Keratinocyte (primary cell): ENCODE measurements at regions not wholly inside any gene's neighbourhood (a gene's known extent, or its start where the extent isn't known, plus 50 kb on each side); places are given as distances from the start of the nearest gene placed in this dataset.

ENCODE experiments used
- DNase-seq: peaks from one replicate; pipeline ENCODE4 v3.0.0-alpha.2; 2011; ENCODE audit warnings: low read depth, missing footprints, low spot score
- FAIRE-seq: peaks from 2 replicates; lab custom pipeline; 2011; peaks lifted over from hg19 to GRCh38; lab: Jason Lieb, UNC
- H2AFZ ChIP-seq: 2 replicates; pipeline ENCODE4 v1.6.0; 2012; ENCODE audit warnings: low read length, control low read depth, inconsistent platforms; ENCODE audit not compliant: control insufficient read depth
- H3K27ac ChIP-seq: 2 replicates; pipeline ENCODE4 v1.5.1; 2011; ENCODE audit warnings: low read length; ENCODE audit not compliant: control insufficient read depth, insufficient read depth
- H3K27me3 ChIP-seq: 3 replicates; pipeline ENCODE4 v1.6.0; 2011; ENCODE audit warnings: low read length; ENCODE audit not compliant: control insufficient read depth, insufficient read depth; ENCODE audit errors: extremely low read depth
- H3K36me3 ChIP-seq, 2 experiments: 2 replicates in 1 of 2; 3 replicates in 1 of 2; pipeline ENCODE4 v1.5.1; 2011; ENCODE audit warnings: low read length in 2 of 2, mild to moderate bottlenecking in 1 of 2; ENCODE audit not compliant: control insufficient read depth in 2 of 2, insufficient read depth in 2 of 2; ENCODE audit errors: extremely low read depth in 1 of 2
- H3K4me1 ChIP-seq: 3 replicates; pipeline ENCODE4 v1.5.1; 2011; ENCODE audit warnings: low read length; ENCODE audit not compliant: control insufficient read depth, insufficient read depth; ENCODE audit errors: extremely low read depth
- H3K4me2 ChIP-seq: 3 replicates; pipeline ENCODE4 v1.6.0; 2011; ENCODE audit warnings: low read depth, low read length; ENCODE audit not compliant: control insufficient read depth, insufficient read depth; ENCODE audit errors: extremely low read depth
- H3K4me3 ChIP-seq, 3 experiments: fragments of 200-600 bp in 1 of 3; sonication (generic) in 1 of 3; 2 replicates in 2 of 3; 3 replicates in 1 of 3; pipeline ENCODE4 v1.5.1; 2011 to 2016; ENCODE audit warnings: low read length in 3 of 3, mild to moderate bottlenecking in 3 of 3, control low read depth in 2 of 3, inconsistent platforms in 1 of 3, low read depth in 1 of 3, mixed read lengths in 1 of 3, mixed run types in 1 of 3, moderate library complexity in 1 of 3; ENCODE audit not compliant: control insufficient read depth in 2 of 3, insufficient read depth in 2 of 3; ENCODE audit errors: extremely low read depth in 1 of 3
- H3K79me2 ChIP-seq: 2 replicates; pipeline ENCODE4 v1.6.0; 2012; ENCODE audit warnings: low read length; ENCODE audit not compliant: control insufficient read depth, insufficient read depth
- H3K9ac ChIP-seq: 3 replicates; pipeline ENCODE4 v1.6.0; 2011; ENCODE audit warnings: low read length; ENCODE audit not compliant: control insufficient read depth, insufficient read depth; ENCODE audit errors: extremely low read depth
- H3K9me1 ChIP-seq: 3 replicates; pipeline ENCODE4 v1.6.0; 2011; ENCODE audit warnings: low read length; ENCODE audit not compliant: control insufficient read depth, insufficient read depth; ENCODE audit errors: extremely low read depth
- H3K9me3 ChIP-seq: 2 replicates; pipeline ENCODE4 v1.5.1; 2012; ENCODE audit warnings: low read depth, low read length; ENCODE audit not compliant: control insufficient read depth
- H4K20me1 ChIP-seq: 3 replicates; pipeline ENCODE4 v1.6.0; 2011; ENCODE audit warnings: low read length; ENCODE audit not compliant: control insufficient read depth, insufficient read depth; ENCODE audit errors: extremely low read depth
- EZH2 ChIP-seq: IDR thresholded peaks from one replicate; pipeline ENCODE4 v1.6.1; 2012; ENCODE audit warnings: inconsistent platforms, mild to moderate bottlenecking, low read length, moderate library complexity
- dilution Hi-C: fragments of 300-500 bp; cut with MboI; formaldehyde crosslinking; loops from one replicate; pipeline ENCODE4 v1.7.0; 2020; ENCODE audit warnings: low sequenced_read_pairs; ENCODE audit not compliant: extremely low pct_ligation_motif_present
- TF ChIP-seq, protein P1 (sequence below), 3 experiments: IDR thresholded peaks in 1 of 3; conservative IDR thresholded peaks in 1 of 3; optimal IDR thresholded peaks in 1 of 3; 2 replicates in 2 of 3; 3 replicates in 1 of 3; pipeline versions ENCODE3 to v1.5.1; 2011; ENCODE audit warnings: low read length in 3 of 3, mild to moderate bottlenecking in 3 of 3, moderate library complexity in 2 of 3, control low read depth in 1 of 3, inconsistent platforms in 1 of 3; ENCODE audit not compliant: insufficient read depth in 2 of 3; ENCODE audit errors: extremely low read depth in 1 of 3

DNA sequence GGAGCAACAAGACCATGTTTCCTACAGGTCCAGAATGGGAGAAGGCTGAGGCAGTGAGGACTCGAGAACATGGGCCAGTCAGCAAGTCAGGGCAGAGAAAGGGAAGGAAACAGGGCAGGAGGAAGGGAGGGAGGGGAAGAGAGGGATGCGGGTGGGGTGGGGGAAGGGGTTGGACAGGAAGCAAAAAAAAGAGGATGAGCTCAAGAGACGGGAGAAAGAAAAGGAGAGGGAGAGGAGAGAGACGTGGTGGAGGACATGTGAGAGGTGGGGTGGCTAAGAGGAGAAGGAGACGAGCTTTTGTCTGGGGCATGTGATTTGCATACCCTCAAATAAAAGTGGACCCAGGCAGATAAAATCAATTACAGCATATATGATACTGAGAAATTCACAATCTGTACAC is 389.5 kb upstream of the B3GAT1 start:
- Histone ChIP-seq H3K27ac (no peak overlapping the region), H3K9me3 (no peaks in the 10 kb centered on the region), H3K9me1 (no peaks in the 10 kb centered on the region), H3K79me2 (no peaks in the 10 kb centered on the region), H2AFZ (no peak overlapping the region), H3K4me2 (no peak overlapping the region), H3K36me3 (no peaks in the 10 kb centered on the region), H3K27me3 (no peaks in the 10 kb centered on the region), H3K4me3 (no peak overlapping the region), H4K20me1 (no peaks in the 10 kb centered on the region), H3K4me1 (no peaks in the 10 kb centered on the region), H3K9ac (no peak overlapping the region)
- no peak for TF ChIP-seq EZH2
- TF ChIP-seq, protein P1, sequence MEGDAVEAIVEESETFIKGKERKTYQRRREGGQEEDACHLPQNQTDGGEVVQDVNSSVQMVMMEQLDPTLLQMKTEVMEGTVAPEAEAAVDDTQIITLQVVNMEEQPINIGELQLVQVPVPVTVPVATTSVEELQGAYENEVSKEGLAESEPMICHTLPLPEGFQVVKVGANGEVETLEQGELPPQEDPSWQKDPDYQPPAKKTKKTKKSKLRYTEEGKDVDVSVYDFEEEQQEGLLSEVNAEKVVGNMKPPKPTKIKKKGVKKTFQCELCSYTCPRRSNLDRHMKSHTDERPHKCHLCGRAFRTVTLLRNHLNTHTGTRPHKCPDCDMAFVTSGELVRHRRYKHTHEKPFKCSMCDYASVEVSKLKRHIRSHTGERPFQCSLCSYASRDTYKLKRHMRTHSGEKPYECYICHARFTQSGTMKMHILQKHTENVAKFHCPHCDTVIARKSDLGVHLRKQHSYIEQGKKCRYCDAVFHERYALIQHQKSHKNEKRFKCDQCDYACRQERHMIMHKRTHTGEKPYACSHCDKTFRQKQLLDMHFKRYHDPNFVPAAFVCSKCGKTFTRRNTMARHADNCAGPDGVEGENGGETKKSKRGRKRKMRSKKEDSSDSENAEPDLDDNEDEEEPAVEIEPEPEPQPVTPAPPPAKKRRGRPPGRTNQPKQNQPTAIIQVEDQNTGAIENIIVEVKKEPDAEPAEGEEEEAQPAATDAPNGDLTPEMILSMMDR (optimal IDR thresholded peaks at IDR 0.05 in 1 of 3, IDR thresholded peaks at IDR 0.05 in 1 of 3, conservative IDR thresholded peaks at IDR 0.05 in 1 of 3; ENCODE audit: extremely low read depth in 1 of 3, insufficient read depth in 2 of 3, low read length in 3 of 3) = no peak
- FAIRE-seq (no peak), DNase-seq (no peak)
- dilution Hi-C loops = no loop called here

DNA sequence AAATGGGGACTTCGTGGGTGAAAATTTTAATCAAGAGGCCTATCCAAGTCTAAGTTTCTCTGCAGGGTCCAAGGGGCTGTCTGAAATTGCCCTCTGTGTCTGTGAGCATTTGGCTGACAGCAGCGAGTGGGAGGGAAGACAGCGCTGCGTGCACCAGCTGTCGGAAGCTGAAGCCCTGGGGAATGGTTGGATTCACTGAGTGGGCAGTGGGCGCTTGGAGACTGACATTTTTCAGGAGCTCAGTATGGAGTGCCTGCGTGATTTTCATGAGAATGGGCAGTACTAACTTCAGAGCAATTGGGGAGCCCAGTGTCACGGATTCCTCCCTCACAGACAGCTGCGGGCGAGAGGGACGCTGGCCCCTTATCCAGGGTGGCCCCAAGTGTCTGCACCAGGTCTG is 388.8 kb upstream of the B3GAT1 start:
- DNase-seq (no peak), FAIRE-seq (no peak)
- no peak for TF ChIP-seq EZH2
- TF ChIP-seq, protein P1 (optimal IDR thresholded peaks at IDR 0.05 in 1 of 3, IDR thresholded peaks at IDR 0.05 in 1 of 3, conservative IDR thresholded peaks at IDR 0.05 in 1 of 3; ENCODE audit: extremely low read depth in 1 of 3, insufficient read depth in 2 of 3, low read length in 3 of 3) = no peak
- Histone ChIP-seq H3K27ac (no peak overlapping the region), H3K4me3 (no peak overlapping the region), H3K4me1 (no peaks in the 10 kb centered on the region), H3K9me1 (no peaks in the 10 kb centered on the region), H2AFZ (no peak overlapping the region), H3K79me2 (no peaks in the 10 kb centered on the region), H3K36me3 (no peaks in the 10 kb centered on the region), H3K27me3 (no peaks in the 10 kb centered on the region), H4K20me1 (no peaks in the 10 kb centered on the region), H3K9ac (no peak overlapping the region), H3K9me3 (no peaks in the 10 kb centered on the region), H3K4me2 (no peak overlapping the region)
- dilution Hi-C loops = no loop called here
